GM19438 (cell line): ENCODE measurements at regions not wholly inside any gene's neighbourhood (a gene's known extent, or its start where the extent isn't known, plus 50 kb on each side); places are given as distances from the start of the nearest gene placed in this dataset.

Experiments
- ATAC-seq: cut with Tn5 transposase; IDR thresholded peaks from one replicate; pipeline ENCODE4 v1.9.1; 2021; ENCODE audit warnings: low read depth; ENCODE audit not compliant: unreplicated experiment

DNA sequence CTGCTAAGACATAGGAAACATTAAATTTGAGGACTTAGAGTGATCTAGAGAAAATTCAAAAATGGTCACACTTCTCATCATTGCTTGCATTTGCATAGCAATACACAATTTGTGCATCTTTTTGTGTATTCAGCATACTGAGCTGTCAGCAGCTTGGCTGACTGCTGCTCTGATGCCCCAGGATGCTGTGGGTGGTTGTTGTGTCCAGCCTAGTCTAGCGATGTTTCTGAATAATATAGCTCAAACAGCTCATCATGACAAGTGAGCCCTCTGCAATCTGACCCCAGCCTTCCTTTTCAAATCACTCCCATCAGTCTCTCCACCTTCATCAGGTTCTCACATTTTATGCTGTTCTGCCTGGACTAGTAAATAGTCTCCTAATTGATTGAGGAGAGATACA, 483.7 kb upstream of the SPHKAP start:
- ATAC-seq: no peak

DNA sequence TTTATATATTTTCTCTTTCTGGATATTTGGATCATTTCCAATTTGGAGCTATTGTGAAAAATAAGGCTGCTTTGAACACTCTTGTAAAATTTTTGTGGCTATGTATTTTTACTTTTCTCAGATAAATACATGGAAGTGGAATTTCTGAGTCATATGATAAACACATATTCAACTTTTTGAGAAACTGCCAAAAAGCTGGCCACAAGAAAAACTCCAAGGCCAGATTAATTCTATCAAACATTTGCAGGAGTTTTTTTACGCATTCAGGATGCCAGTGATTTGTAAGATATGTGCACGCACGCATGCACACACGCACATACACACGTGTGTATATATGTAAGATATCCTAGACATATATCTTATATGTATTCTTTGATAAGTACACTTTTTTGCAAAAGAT, 477.5 kb upstream of the SPHKAP start:
- no peak for ATAC-seq

DNA sequence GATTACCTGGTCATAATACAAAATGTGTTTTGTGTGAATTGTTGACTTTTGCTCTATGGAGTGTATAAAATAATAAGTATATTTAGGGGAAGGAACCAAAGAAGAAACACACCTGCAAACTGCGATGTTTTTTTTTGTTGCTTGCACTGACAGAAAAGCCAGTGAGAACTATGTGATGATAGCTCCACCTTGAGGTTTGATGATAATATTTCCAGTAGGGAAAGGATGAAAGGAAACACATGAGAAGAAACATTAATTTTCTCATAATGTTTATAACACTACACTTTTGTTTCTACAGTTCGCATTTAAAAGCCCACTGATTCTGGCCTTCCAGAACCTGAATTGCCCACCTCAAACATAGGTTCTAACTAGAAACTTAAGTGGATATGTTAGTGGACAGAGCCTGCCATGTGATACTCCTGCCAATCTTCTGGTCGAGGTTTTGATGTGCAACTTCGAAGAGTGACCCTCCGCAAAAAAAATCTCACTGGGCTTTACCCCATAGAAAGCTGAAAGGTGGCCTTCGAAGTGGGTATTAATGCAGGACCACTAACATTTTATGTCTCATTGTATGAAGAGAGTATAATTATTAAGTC, 476.4 kb upstream of the SPHKAP start:
- no peak for ATAC-seq

DNA sequence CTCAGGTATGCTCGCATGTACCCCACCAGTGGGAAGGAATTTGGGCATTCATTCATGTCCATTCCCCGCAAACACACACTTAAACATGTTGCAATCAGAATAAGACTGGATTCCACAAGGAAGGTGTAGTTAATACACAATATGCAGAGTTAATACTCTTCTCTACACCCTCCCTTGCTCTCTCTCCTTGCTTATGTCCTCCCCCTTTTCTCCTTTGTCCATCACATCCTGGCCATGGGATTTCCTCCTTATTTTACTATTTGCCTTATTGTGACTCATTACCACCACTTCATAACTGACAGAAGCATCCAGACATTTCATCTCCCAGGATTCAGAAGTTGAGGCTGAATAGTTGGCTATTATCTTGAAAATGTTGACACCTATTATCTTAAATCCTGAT, 473.8 kb upstream of the SPHKAP start:
- ATAC-seq: no peak

DNA sequence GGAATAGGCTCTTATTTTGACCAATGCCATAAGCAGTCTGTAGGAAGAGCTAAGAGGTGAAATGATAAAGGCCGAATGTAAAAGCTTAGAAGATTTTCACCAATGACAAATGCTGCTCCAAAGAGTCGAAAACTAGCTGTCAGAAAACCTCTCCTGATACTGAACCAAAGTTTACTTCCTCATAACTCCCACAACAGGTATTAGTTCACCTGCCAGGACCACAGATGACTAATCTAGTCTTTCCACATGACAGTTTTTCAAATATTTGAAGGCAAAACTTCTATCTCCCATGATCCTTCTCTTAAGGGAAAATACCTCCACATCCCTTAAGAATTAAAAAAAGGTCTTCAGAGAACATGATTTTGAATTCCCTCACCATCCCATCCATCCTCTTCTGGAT, 473.2 kb upstream of the SPHKAP start:
- ATAC-seq: no peak

DNA sequence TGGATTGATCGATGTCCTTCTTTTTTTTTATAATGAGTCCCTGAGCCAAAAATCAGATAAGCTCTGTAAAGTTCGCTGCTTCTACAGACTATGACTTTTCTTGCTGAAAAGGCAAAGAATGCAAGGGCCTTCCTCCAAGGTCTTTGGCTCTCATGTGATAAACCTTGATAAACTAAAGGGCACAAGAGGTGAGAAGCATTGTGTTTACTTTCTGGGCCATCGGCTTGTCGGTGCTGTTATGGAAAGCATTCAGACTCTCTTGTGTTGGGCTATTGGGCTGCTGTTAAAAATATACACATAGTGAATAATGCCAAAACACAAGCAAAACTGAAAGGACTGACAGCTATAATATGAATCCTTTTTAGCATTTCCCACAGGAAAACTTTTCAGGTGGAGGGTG, 472.4 kb upstream of the SPHKAP start:
- ATAC-seq: no peak

DNA sequence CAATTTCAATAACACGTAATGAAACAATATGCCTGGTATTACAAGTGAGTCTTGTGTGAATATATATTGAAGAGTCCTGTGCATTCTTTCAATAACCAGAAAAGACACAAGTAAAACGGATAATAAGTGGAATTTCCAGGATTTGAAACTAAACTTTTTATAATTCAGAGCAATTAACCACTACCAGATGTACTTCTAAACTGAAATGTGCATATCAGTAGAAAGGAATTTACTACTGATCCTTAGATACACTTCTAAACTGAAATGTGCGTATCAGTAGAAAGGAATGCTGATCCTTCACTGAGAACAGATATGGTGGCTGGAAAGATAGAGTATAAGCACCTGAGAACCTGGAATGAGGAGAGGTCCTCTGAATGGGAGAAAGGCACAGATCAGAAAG, 470.9 kb upstream of the SPHKAP start:
- no peak for ATAC-seq

DNA sequence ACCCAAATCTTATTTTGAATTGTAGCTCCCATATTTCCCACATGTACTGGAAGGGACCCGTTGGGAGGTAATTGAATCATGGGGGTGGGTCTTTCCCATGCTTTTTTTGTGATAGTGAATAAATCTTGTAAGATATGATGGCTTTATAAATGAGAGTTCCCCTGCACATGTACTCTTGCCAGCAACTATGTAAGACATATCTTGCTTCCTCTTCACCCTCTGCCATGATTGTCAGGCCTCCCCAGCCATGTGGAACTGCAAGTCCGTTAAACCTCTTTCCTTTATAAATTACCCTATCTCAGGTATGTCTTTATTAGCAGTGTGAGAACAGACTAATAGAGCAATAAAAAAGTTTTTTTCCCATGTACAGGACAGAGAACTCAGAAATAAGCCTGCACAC, 468.4 kb upstream of the SPHKAP start:
- ATAC-seq: no peak

DNA sequence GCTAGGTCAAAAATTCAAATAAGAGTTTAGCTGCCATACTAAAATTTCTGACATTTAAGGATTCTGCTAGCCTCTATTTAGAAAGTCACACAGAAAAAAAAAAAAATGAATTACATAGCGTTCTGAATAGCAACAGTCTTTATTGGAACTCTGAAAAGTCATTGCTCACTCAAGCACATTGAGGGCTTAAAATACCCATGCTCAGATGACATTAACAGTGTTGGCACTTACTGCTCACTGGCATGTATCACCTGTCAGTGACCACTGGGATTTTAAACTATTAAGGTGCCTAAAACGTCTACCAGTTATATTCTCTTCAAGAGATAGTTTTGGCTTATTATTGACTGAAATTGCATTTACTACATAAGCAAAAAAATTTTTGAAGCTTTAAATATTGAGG, 468.0 kb upstream of the SPHKAP start:
- ATAC-seq: no peak

DNA sequence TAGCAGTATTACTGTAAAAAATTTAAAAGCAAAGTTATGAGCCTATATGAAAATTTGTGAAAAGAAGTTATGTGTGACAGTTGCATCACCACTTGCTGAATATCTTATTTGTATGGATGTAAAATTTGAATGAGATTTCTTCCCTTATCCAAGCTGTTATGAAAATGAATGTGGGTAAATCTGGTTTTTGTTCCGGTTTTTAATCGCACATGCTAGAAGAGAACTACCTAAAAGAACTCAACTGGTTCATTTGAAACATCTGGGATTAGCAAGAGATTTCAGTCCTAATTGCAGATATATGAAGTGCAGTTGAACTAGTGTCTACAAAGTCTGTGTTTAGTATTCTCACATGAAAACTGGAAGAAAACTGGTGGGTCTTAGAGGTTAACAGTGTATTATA, 467.1 kb upstream of the SPHKAP start:
- ATAC-seq: no peak

DNA sequence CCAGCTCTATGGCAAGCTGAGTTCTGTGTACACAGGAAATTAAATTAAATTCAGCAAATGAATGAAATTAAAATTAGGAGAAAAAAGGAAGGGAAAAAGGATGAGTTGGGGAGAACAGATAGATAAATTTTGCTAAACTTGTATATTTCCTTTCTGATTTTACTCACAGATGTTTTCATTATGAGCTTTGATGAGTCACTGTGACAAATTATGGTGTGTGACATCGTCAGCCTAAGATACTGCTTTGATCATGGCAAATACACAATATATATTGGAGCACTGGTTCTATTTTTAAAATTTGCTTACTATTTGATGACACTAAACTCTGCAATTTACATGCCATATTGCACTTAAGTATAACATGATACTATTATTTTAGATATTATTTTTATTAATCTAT, 464.6 kb upstream of the SPHKAP start:
- no peak for ATAC-seq

DNA sequence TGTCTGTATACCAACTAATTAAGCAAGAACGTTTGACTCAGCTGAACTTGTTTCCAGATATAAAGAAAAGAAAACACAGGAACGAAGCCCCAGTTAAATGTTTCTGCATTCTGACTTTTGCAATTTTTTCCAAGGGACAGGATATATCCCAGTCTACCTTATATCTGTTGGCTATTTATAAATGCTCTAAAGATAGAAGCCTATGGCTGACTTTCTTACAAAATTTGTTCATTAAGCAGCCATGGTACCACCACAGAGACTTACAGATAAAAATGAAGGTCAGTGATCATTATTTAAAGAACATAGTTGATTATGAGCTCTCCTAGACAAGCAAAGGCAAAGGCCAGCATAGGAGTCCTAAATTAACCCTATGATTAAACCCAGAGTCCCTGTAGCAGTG, 462.7 kb upstream of the SPHKAP start:
- ATAC-seq: no peak

DNA sequence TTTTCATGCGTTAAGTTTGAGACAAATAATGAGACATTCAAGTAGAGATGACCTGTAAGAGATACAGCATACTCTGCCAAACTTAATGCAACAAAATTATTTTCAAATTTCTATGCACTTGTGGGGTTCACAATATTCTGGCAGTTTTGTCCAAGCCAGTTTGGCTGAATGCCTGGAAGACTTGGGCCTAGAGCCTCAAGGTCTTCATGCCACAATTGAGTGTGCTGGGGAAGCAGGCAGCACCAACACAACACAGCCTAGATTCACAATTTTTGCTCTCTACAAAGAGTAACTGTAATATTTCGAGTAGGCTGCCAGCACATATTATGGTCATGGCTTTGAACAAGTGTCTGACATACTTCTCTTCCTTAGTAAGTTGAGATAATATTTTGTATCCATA, 461.4 kb upstream of the SPHKAP start:
- ATAC-seq: no peak

DNA sequence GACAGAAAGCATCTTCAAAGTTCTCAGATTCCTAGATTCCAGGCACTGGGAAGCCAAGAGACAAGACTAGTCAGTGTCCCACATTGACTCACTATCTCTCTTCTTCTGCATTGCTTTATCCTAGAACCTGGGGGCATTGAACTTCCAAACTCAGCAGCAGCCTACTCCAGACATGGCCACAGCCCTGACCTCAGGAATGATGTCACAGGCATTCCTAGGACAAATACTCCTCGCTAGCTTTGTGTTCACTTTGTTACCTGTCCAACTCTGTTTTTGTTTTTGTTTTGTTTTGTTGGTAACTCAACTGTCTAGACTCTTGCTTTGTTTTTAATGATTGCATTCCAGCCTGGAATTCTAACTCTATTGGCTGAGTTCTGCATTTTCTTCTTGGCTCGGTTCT, 449.3 kb upstream of the SPHKAP start:
- ATAC-seq: no peak

DNA sequence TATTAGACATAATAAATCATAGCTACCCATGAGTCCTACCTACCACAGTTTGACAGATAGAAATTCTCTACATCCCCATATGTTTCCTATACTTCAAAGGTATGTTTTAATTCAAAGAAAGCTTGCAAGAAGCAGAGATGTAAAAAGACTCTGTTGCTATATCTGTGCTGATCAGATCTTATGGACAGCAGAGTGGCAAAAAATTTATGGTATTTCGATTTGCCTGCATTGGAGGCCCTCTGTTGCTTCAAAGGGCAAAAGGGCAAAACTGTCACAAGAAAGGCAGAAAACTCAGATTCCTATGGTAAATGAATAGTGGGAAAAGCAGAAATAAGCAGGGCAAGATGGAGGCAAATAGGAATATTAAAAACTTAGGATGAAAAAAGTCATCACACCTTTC, 447.8 kb upstream of the SPHKAP start:
- ATAC-seq: no peak

DNA sequence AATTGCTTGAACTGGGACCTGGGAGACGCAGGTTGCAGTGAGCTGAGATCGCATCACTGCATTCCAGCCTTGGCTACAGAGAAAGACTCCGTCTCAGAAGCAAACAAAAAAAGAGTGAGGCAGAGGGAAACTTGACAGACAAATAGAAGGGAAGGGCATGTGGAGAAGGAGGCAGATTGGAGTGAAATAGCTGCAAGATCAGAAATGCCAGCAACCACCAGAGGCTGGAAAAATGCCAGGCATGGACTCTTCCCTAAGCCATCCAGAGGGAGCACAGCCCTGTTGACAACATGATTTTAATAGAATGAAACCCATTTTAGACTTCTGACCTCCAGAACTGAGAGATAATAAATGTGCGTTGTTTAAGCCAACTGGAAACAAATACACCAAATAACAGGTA, 447.2 kb upstream of the SPHKAP start:
- ATAC-seq: no peak

DNA sequence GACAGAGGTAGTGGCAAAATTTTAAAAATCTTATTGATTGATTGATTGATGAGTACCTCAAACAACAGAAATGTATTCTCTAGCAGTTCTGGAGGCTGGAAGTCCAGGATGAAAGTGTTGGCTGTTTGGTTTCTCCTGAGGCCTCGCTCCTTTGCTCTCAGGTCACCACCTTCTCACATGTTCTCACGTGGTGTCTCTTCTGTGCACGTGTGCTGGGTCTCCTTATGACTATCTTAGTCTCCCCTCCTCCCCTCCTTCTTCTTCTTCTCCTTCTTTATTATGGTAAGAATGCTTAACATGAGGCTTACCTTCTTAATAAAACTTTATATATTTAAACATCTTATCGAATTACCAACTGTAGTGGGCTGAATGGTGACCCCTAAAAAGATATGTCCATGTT, 446.0 kb upstream of the SPHKAP start:
- no peak for ATAC-seq

DNA sequence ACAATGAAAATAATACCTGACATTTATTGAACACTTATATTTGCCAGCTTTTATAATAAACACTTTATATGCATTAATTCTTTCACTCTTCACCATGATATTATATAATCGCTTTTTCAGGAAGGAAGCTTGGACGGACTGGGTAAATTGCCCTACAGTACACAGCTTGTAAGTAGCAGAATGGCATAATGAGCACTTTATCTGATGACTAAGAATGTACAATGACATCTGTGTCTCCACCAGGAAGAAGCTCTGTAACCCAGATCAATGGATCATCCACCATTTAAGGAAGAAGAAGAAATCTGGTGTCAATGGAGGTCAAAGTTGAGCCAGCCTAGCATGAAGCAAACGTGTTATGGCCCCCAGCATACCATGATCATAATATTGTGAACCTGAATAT, 444.0 kb upstream of the SPHKAP start:
- no peak for ATAC-seq

DNA sequence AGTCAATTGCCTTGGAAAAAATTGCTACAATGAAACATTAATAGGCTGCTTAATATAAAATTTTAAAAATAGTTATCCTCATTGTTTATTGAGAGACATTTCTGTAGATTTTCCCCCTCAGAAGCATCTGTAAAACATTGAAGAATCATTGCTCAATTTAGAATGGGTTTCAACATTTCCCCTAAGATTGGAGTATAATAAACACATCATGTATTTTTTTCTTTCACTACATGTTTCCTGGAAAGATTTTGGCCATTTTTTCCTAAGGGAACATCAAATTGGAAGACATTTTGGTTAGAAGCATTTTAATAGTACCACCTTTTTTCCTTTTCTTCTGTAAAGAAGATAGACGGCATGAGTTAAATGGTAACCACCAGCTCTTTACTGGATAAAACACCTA, 443.2 kb upstream of the SPHKAP start:
- ATAC-seq: no peak

DNA sequence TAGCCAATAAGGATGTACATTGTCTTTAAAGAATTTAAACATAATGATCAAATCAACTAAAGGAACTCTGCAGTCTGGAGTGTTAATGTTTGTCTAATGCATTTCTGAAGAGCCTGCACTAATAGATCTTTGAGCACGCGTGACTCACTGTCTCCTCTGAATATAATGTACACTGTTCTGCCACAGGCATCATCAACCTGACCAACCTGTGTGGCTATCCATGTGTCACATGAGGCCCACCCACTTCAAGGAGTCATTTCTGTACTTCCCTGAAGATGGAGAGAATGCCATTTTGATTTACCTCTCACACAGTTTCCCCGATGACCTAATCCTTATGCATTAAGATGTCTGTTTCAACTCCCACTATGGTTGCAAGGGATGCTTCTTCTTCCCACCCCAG, 434.0 kb upstream of the SPHKAP start:
- no peak for ATAC-seq

DNA sequence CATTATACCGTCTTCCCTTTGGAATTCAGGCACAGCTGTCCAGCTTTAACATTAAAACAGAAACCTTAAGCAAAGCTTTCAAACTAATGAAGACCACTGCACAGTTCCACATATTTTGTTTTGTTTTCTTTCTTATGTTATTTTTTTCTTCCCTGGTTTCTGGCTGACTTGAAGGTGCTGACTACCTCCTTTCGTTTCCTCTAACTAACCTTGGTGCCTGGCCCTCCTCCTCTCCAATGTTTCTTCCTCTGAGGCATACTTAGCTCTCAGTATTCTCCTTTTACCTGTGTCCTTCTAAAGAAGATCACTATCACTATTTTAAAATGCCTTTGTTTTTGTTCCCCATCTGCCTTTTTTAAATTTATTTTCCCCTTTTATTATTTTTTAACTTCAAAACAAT, 433.3 kb upstream of the SPHKAP start:
- no peak for ATAC-seq

DNA sequence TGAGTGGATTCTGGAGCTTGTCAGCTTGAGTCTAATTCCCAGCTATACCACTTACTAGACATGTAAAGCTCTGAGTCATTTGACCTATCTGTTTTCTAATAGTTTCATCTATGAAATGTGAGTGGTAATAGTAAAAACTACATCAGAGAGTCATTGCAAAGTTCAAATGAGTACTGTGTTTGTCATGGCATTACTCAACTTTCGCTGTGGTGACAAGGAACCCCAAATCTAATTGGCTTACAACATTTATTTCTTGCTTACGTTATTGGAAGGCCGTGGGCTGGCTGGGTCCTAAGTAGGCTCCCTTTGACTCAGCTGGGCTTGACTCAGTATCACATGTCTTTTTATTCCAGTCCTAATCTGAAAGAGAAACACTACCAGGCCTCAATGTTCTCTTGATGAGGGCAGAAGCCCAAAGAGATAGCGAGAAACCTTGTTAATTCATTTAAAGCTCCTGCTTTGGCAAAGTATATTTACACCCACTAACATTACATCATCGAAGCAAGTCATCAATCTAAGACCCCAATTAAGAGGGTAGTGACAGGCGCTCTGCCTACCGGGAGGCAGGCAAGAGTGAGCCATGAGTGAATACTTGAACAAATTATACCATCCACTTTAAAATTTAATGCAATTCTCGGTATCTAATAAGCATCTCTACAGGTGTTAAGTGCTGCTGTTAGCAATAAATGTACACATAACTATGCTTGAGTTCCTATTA, 431.8 kb upstream of the SPHKAP start:
- no peak for ATAC-seq

DNA sequence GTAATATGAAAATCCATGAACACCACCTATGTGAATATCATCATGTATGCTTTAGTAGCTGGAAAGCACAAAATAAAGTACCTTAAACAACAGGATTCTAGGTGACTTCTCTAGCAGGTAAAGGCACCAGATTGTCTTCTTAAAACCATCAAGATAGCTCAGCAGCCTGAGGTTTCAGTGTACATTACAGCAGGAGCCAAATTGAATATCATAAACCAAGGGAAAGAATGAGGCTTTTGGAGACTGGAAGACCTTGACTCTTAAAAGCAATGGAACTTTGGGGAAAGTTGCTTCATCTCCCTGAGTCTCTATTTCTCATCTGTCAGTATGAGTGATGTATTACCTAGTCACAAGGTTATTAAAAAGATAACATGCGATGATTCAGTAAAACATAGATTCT, 429.7 kb upstream of the SPHKAP start:
- ATAC-seq: no peak
